PC-9 (cell line): ENCODE measurements at regions not wholly inside any gene's neighbourhood (a gene's known extent, or its start where the extent isn't known, plus 50 kb on each side); places are given as distances from the start of the nearest gene placed in this dataset.

Source experiments
- EZH2 ChIP-seq: fragments of 200-600 bp; sonication (generic); IDR thresholded peaks from 2 replicates; pipeline ENCODE4 v1.8.0; 2017; ENCODE audit warnings: antibody characterized with exemption, low read depth
- TF ChIP-seq, protein P1 (sequence below): fragments of 200-600 bp; sonication (generic); conservative IDR thresholded peaks from 2 replicates; pipeline ENCODE4 v1.6.1; 2017; ENCODE audit warnings: mixed run types, antibody characterized with exemption, mild to moderate bottlenecking, moderate library complexity

- TF ChIP-seq, protein P1, sequence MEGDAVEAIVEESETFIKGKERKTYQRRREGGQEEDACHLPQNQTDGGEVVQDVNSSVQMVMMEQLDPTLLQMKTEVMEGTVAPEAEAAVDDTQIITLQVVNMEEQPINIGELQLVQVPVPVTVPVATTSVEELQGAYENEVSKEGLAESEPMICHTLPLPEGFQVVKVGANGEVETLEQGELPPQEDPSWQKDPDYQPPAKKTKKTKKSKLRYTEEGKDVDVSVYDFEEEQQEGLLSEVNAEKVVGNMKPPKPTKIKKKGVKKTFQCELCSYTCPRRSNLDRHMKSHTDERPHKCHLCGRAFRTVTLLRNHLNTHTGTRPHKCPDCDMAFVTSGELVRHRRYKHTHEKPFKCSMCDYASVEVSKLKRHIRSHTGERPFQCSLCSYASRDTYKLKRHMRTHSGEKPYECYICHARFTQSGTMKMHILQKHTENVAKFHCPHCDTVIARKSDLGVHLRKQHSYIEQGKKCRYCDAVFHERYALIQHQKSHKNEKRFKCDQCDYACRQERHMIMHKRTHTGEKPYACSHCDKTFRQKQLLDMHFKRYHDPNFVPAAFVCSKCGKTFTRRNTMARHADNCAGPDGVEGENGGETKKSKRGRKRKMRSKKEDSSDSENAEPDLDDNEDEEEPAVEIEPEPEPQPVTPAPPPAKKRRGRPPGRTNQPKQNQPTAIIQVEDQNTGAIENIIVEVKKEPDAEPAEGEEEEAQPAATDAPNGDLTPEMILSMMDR, result no peak
- TF ChIP-seq EZH2, result no peak
These were observed 270.3 kb upstream of the SALL3 start for GRCh38 chr18:78709261-78709809.
